ENCODE measurements at regions not wholly inside any gene's neighbourhood (a gene's known extent, or its start where the extent isn't known, plus 50 kb on each side); places are given as distances from the start of the nearest gene placed in this dataset.

- no peak for TF ChIP-seq CTCF (IDR thresholded peaks at IDR 0.05)
- H3K36me3 ChIP-seq (ENCODE audit: low read depth): no peaks in the 10 kb centered on the region
- H3K4me1 ChIP-seq (ENCODE audit: low read depth): no peaks in the 10 kb centered on the region
- H3K4me3 ChIP-seq: no peak overlapping the region
- no peak for DNase-seq
- no peak for ATAC-seq
- no peaks in the 10 kb centered on the region for H3K9me3 ChIP-seq
- intact Hi-C loops (cut with DNase I, micrococcal nuclease): no loop called here
Measured at GRCh38 chr16:86775511-86775921, 197.2 kb downstream of the FOXL1 start.

GRCh38 chr16:86777381-86777946 is 199.1 kb downstream of the FOXL1 start:
- no peaks in the 10 kb centered on the region for H3K36me3 ChIP-seq (ENCODE audit: low read depth)
- H3K4me1 ChIP-seq (ENCODE audit: low read depth): no peaks in the 10 kb centered on the region
- no peak for TF ChIP-seq CTCF (IDR thresholded peaks at IDR 0.05)
- ATAC-seq: no peak
- intact Hi-C loops (cut with DNase I, micrococcal nuclease): no loop called here
- H3K4me3 ChIP-seq: no peak overlapping the region
- H3K9me3 ChIP-seq: no peaks in the 10 kb centered on the region
- DNase-seq: no peak

- H3K4me3 ChIP-seq: no peak overlapping the region
- DNase-seq: no peak
- intact Hi-C loops (cut with DNase I, micrococcal nuclease): no loop called here
- TF ChIP-seq CTCF (IDR thresholded peaks at IDR 0.05): no peak
- H3K9me3 ChIP-seq: no peaks in the 10 kb centered on the region
- no peaks in the 10 kb centered on the region for H3K4me1 ChIP-seq (ENCODE audit: low read depth)
- no peak for ATAC-seq
- no peaks in the 10 kb centered on the region for H3K36me3 ChIP-seq (ENCODE audit: low read depth)
Measured at GRCh38 chr16:86778108-86778745, 199.9 kb downstream of the FOXL1 start.

GRCh38 chr16:86778978-86779377 is 200.6 kb downstream of the FOXL1 start:
- DNase-seq (no peak), ATAC-seq (no peak)
- H3K4me1 ChIP-seq (ENCODE audit: low read depth): no peaks in the 10 kb centered on the region
- TF ChIP-seq CTCF (IDR thresholded peaks at IDR 0.05): no peak
- no peaks in the 10 kb centered on the region for H3K36me3 ChIP-seq (ENCODE audit: low read depth)
- no peak overlapping the region for H3K4me3 ChIP-seq
- no peaks in the 10 kb centered on the region for H3K9me3 ChIP-seq
- intact Hi-C loops (cut with DNase I, micrococcal nuclease): no loop called here

GRCh38 chr16:86781046-86781445 is 202.7 kb downstream of the FOXL1 start:
- H3K4me1 ChIP-seq (ENCODE audit: low read depth): no peaks in the 10 kb centered on the region
- ATAC-seq (no peak), DNase-seq (no peak)
- no peaks in the 10 kb centered on the region for H3K9me3 ChIP-seq
- H3K4me3 ChIP-seq: no peak overlapping the region
- TF ChIP-seq CTCF (IDR thresholded peaks at IDR 0.05): no peak
- intact Hi-C loops (cut with DNase I, micrococcal nuclease): no loop called here
- H3K36me3 ChIP-seq (ENCODE audit: low read depth): no peaks in the 10 kb centered on the region

Measured in mucosa of descending colon (tissue), 3 donors.